MCF 10A (cell line): ENCODE measurements at regions not wholly inside any gene's neighbourhood (a gene's known extent, or its start where the extent isn't known, plus 50 kb on each side); places are given as distances from the start of the nearest gene placed in this dataset.

ENCODE experiments used
- BruUV-seq: library from RNA; stranded (reverse); fragments of 400-500 nt; replicated peaks from 2 replicates; lab custom pipeline; 2021; lab: Mats Ljungman, UMichigan
- CTCF ChIA-PET: fragments of 300-600 bp; sonication (Branson Sonifier 250); formaldehyde crosslinking; extraction: SDS; loops from one replicate; lab custom pipeline; 2021; ENCODE audit warnings: antibody characterized with exemption, inconsistent platforms; lab: Yijun Ruan, JAX
- POLR2A ChIA-PET: fragments of 300-600, 350-650 bp; sonication (Branson Sonifier 250); formaldehyde crosslinking; extraction: SDS; loops from one replicate; lab custom pipeline; 2020; ENCODE audit warnings: antibody characterized with exemption, inconsistent platforms; lab: Yijun Ruan, JAX
- DNase-seq: peaks from one replicate; pipeline ENCODE4 v3.0.0-alpha.2; 2018; ENCODE audit not compliant: unreplicated experiment
- H3K27ac Mint-ChIP-seq: one replicate; pipeline ENCODE4 v1.8.0; 2022; ENCODE audit warnings: mild to moderate bottlenecking, low read depth, mixed read lengths; ENCODE audit not compliant: unreplicated experiment
- H3K27me3 Mint-ChIP-seq: one replicate; pipeline ENCODE4 v1.8.0; 2022; ENCODE audit warnings: mixed read lengths; ENCODE audit not compliant: insufficient read depth, unreplicated experiment
- H3K36me3 Mint-ChIP-seq: one replicate; pipeline ENCODE4 v1.8.0; 2022; ENCODE audit warnings: mild to moderate bottlenecking, moderate library complexity, mixed read lengths; ENCODE audit not compliant: insufficient read depth, unreplicated experiment
- H3K4me1 Mint-ChIP-seq: one replicate; pipeline ENCODE4 v1.8.0; 2022; ENCODE audit warnings: mixed read lengths; ENCODE audit not compliant: insufficient read depth, unreplicated experiment
- H3K4me3 Mint-ChIP-seq: one replicate; pipeline ENCODE4 v1.8.0; 2022; ENCODE audit warnings: mild to moderate bottlenecking, moderate library complexity, mixed read lengths; ENCODE audit not compliant: unreplicated experiment
- H3K9me3 Mint-ChIP-seq: one replicate; pipeline ENCODE4 v1.8.0; 2022; ENCODE audit warnings: mixed read lengths; ENCODE audit not compliant: unreplicated experiment
- intact Hi-C: fragments of 100-400 bp; cut with micrococcal nuclease; formaldehyde crosslinking; loops from 2 replicates; pipeline ENCODE4 v1.14.1; 2022
- TF ChIP-seq, protein P1 (sequence below): fragments of 200-600 bp; IDR thresholded peaks from one replicate; pipeline ENCODE4 v1.8.0; 2022; ENCODE audit warnings: antibody characterized with exemption, mild to moderate bottlenecking; ENCODE audit not compliant: unreplicated experiment

DNA sequence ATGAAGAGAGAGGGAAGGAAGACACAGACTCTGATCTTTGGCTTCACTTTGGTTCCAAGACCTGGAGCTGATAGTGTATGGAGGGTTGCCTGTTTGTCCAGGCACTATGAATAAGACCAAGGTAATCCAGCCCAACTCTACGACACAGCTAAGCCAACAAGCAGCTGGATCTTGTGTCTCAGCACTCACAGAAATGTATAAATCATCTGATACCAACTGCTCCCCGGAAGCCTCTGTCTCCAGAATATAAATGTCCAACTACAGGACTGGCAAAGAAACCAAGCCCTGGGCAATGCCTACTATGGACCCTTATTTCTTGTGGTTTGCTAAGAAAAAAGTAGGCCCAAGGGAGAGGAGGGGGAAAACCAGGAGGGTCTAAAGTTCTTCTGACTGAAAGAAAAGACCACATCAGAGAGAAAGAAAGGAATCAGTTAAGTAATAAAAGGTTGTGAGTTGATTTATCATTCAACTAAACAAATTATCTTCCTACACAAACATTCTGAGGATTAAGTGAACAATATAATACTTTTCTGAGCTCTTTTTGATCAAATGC is 204.0 kb downstream of the DAD1 start:
- H3K27ac Mint-ChIP-seq: no peak overlapping the region
- H3K36me3 Mint-ChIP-seq: peaks cover 6% of the 10 kb centered on the region
- POLR2A ChIA-PET: interaction anchor here (1.1 kb wide), 1 partner anchor 14 kb away, joined by 5 read pairs; no protein-coding TSS in a partner anchor
- BruUV-seq: no TSS peak
- peaks cover 10% of the 10 kb centered on the region for H3K4me1 Mint-ChIP-seq
- DNase-seq: no peak
- CTCF ChIA-PET: interaction anchor here (0.6 to 7.8 kb wide), 17 partner anchors 10 to 175 kb away, joined by 3 to 80 read pairs (median 4); no protein-coding TSS in a partner anchor
- no peaks in the 10 kb centered on the region for H3K27me3 Mint-ChIP-seq
- intact Hi-C loops: loop anchor here (5.0 kb wide), 1 partner anchor 597 kb away; the partner anchor contains the start of gene AJUBA
- H3K4me3 Mint-ChIP-seq: no peak overlapping the region
- TF ChIP-seq, protein P1, sequence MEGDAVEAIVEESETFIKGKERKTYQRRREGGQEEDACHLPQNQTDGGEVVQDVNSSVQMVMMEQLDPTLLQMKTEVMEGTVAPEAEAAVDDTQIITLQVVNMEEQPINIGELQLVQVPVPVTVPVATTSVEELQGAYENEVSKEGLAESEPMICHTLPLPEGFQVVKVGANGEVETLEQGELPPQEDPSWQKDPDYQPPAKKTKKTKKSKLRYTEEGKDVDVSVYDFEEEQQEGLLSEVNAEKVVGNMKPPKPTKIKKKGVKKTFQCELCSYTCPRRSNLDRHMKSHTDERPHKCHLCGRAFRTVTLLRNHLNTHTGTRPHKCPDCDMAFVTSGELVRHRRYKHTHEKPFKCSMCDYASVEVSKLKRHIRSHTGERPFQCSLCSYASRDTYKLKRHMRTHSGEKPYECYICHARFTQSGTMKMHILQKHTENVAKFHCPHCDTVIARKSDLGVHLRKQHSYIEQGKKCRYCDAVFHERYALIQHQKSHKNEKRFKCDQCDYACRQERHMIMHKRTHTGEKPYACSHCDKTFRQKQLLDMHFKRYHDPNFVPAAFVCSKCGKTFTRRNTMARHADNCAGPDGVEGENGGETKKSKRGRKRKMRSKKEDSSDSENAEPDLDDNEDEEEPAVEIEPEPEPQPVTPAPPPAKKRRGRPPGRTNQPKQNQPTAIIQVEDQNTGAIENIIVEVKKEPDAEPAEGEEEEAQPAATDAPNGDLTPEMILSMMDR: no peak
- no peaks in the 10 kb centered on the region for H3K9me3 Mint-ChIP-seq

DNA sequence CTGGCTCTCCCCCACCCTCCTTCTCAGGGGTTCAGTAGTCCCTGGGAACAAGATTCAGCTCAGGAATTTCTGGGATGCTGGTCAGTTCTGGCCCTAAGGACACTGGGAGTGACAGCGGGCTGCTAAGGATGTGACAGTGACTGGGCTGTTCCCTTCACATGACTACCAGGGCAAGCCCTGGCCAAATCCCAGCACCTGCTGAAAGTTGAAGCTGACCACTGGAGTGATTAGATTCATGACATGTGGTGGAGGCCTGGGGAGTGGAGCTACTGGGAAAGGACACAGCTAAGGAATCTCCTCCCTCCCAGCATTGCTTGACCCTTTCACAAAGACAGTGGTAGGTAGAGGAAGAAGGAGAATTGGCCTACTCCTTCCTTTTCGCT is 204.9 kb downstream of the DAD1 start:
- ChIA-PET POLR2A (no interaction called here), CTCF (interaction anchor here (0.6 to 7.8 kb wide), 14 partner anchors 9 to 176 kb away, joined by 3 to 80 read pairs (median 4); no protein-coding TSS in a partner anchor)

DNA sequence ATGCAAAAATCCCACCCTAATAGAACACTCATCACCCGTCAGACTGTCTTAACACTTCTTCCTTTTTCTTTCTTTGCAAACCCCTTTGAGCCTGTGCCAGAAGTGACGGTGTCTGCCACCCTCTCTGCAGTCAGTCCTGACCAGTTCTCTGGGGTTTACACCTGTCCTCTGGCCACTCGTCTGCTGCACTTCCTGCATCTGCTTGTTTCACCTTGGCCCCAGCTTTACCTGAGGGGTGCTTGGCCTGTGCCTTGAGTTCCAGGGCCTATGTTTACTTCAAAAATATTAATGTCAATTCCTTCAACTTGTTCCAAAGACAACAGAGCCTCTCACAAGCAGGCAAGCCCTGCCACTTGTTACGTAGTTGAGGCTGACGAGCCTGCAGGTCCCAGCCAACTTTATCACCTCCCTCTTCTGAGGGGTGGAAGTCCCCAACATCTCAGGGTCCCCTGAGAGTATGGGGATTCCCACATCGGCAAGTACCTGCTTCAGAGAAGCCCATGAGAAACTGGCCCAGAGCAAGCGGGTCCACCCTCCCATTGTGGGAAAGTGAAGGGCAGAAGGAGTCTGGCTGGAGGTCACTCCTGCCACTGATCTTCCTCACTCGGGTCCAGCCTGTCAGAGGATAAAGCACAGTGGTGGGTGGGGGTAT is 205.4 kb downstream of the DAD1 start:
- POLR2A ChIA-PET: no interaction called here
- BruUV-seq: no TSS peak

More for the DNA sequence above, 204.9 kb downstream of the DAD1 start:
- no peak for DNase-seq
- Mint-ChIP-seq H3K27me3 (no peaks in the 10 kb centered on the region), H3K9me3 (no peaks in the 10 kb centered on the region), H3K27ac (no peak overlapping the region), H3K4me1 (peaks cover under 1% of the 10 kb centered on the region), H3K4me3 (no peak overlapping the region), H3K36me3 (peaks cover 6% of the 10 kb centered on the region)
- TF ChIP-seq, protein P1: no peak
- no TSS peak for BruUV-seq
- intact Hi-C loops: no loop called here

DNA sequence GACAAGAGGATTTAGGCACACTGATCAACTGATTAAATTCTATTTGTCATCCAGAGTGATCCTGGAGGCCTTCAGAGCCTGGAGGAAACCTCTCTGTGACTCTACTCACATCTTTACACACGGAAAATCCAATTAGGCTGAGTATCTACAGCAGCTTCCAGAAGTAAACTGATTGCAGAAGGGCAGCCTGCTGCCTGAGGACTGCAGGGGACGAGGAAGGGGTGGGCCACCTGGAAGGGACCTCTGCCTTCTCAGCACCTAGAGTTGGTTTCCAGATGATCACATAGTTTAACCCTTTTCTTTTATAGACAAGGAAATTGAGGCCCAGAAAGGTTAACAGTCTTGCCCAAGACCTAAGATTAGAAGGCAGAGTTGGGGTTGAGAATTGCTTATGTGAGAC is 206.1 kb downstream of the DAD1 start:
- BruUV-seq: no TSS peak
- Mint-ChIP-seq H3K4me3 (no peak overlapping the region), H3K9me3 (no peaks in the 10 kb centered on the region), H3K4me1 (no peaks in the 10 kb centered on the region), H3K36me3 (peaks cover 6% of the 10 kb centered on the region), H3K27ac (no peak overlapping the region), H3K27me3 (peaks cover 6% of the 10 kb centered on the region)
- TF ChIP-seq, protein P1: no peak
- POLR2A ChIA-PET: no interaction called here
- intact Hi-C loops: no loop called here
- CTCF ChIA-PET: interaction anchor here (1.3 to 7.8 kb wide), 2 partner anchors 69 to 88 kb away, joined by 4 to 80 read pairs; no protein-coding TSS in a partner anchor
- no peak for DNase-seq

More for the DNA sequence above, 205.4 kb downstream of the DAD1 start:
- Mint-ChIP-seq H3K36me3 (peaks cover 6% of the 10 kb centered on the region), H3K4me3 (no peak overlapping the region), H3K9me3 (no peaks in the 10 kb centered on the region), H3K27ac (no peak overlapping the region), H3K4me1 (no peaks in the 10 kb centered on the region), H3K27me3 (no peaks in the 10 kb centered on the region)
- no peak for DNase-seq
- CTCF ChIA-PET: interaction anchor here (0.6 to 7.8 kb wide), 8 partner anchors 8 to 159 kb away, joined by 3 to 80 read pairs (median 4); no protein-coding TSS in a partner anchor
- TF ChIP-seq, protein P1: no peak
- intact Hi-C loops: no loop called here
